OCI-LY1 (cell line): ENCODE measurements at regions not wholly inside any gene's neighbourhood (a gene's known extent, or its start where the extent isn't known, plus 50 kb on each side); places are given as distances from the start of the nearest gene placed in this dataset.

Experiments used
- H2AFZ ChIP-seq: fragments of 200-600 bp; sonication (generic), shearing (Covaris generic); 2 replicates; pipeline ENCODE4 v1.6.0; 2014; ENCODE audit warnings: antibody characterized with exemption, mild to moderate bottlenecking, low read length
- H3F3A ChIP-seq: fragments of 200-600 bp; sonication (generic), shearing (Covaris generic); 2 replicates; pipeline ENCODE4 v1.6.0; 2014; ENCODE audit warnings: mild to moderate bottlenecking, antibody characterized with exemption, low read length, moderate library complexity; ENCODE audit not compliant: insufficient read depth
- H3K27ac ChIP-seq: fragments of 200-600 bp; sonication (generic); 2 replicates; pipeline ENCODE4 v1.5.1; 2014; ENCODE audit warnings: low read length, mixed run types, mild to moderate bottlenecking, low read depth; ENCODE audit not compliant: poor library complexity, severe bottlenecking
- H3K27me3 ChIP-seq: fragments of 200-600 bp; sonication (generic); 2 replicates; pipeline ENCODE4 v1.6.0; 2014; ENCODE audit warnings: antibody characterized with exemption, mild to moderate bottlenecking, low read length, moderate library complexity; ENCODE audit not compliant: insufficient read depth
- H3K36me3 ChIP-seq: fragments of 200-600 bp; sonication (generic); 2 replicates; pipeline ENCODE4 v1.6.1; 2014; ENCODE audit warnings: mild to moderate bottlenecking, antibody characterized with exemption, low read length, moderate library complexity, mixed read lengths; ENCODE audit not compliant: insufficient read depth
- H3K4me1 ChIP-seq: fragments of 200-600 bp; sonication (generic); 2 replicates; pipeline ENCODE4 v1.5.1; 2014; ENCODE audit warnings: mild to moderate bottlenecking, low read length, moderate library complexity; ENCODE audit not compliant: insufficient read depth, severe bottlenecking
- H3K4me2 ChIP-seq: fragments of 200-600 bp; sonication (generic), shearing (Covaris generic); 2 replicates; pipeline ENCODE4 v1.6.1; 2014; ENCODE audit warnings: low read length
- H3K4me3 ChIP-seq: fragments of 200-600 bp; sonication (generic); 2 replicates; pipeline ENCODE4 v1.5.1; 2014; ENCODE audit warnings: low read length, low read depth, mild to moderate bottlenecking, mixed read lengths; ENCODE audit not compliant: poor library complexity, severe bottlenecking
- H3K79me2 ChIP-seq: fragments of 200-600 bp; shearing (Covaris generic); 2 replicates; pipeline ENCODE4 v1.6.1; 2016; ENCODE audit warnings: mixed run types, low read length, mixed read lengths; ENCODE audit not compliant: insufficient read depth
- H3K9ac ChIP-seq: fragments of 200-600 bp; sonication (generic), shearing (Covaris generic); 2 replicates; pipeline ENCODE4 v1.6.1; 2014; ENCODE audit warnings: mild to moderate bottlenecking, low read length, mixed read lengths
- H3K9me2 ChIP-seq: fragments of 200-600 bp; sonication (generic), shearing (Covaris generic); 2 replicates; pipeline ENCODE4 v1.6.1; 2014; ENCODE audit warnings: low read depth, mild to moderate bottlenecking, low read length, mixed read lengths
- H3K9me3 ChIP-seq: fragments of 200-600 bp; shearing (Covaris generic); 2 replicates; pipeline ENCODE4 v1.6.1; 2014; ENCODE audit warnings: low read length, mixed read lengths
- H4K20me1 ChIP-seq: fragments of 200-600 bp; sonication (generic), shearing (Covaris generic); 2 replicates; pipeline ENCODE4 v1.6.0; 2016; ENCODE audit warnings: mild to moderate bottlenecking, low read length; ENCODE audit not compliant: insufficient read depth
- EZH2 ChIP-seq: fragments of 200-600 bp; sonication (generic), shearing (Covaris generic); IDR thresholded peaks from 2 replicates; pipeline ENCODE4 v1.8.0; 2017; ENCODE audit warnings: borderline replicate concordance, mixed run types, mild to moderate bottlenecking, antibody characterized with exemption, low read length, moderate library complexity, mixed read lengths
- TF ChIP-seq, protein P1 (sequence below): fragments of 200-600 bp; sonication (generic), shearing (Covaris generic); IDR thresholded peaks from 2 replicates; pipeline ENCODE4 v1.5.1; 2017; ENCODE audit warnings: mild to moderate bottlenecking, antibody characterized with exemption, low read length, moderate library complexity, mixed read lengths

DNA sequence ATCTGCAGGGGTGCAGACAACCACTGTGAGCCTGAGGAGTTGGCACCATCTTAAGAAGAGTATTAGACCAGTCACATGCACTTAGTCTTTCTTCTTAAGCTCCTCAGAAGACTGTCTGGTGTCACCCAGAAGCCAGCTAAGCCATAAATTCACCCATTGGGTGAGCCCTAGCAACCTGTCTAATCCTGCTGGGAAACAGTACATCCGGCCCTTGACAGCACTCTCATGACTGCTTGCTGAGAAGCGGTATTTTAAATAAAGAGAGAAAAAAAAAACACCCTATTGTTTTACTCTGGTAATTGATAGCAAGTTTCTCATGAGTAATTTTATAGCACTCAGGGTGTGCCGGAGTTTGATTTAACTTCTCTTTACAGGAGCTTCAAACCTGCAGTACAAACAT is 134.7 kb downstream of the SOX9 start:
- TF ChIP-seq EZH2: no peak
- TF ChIP-seq, protein P1, sequence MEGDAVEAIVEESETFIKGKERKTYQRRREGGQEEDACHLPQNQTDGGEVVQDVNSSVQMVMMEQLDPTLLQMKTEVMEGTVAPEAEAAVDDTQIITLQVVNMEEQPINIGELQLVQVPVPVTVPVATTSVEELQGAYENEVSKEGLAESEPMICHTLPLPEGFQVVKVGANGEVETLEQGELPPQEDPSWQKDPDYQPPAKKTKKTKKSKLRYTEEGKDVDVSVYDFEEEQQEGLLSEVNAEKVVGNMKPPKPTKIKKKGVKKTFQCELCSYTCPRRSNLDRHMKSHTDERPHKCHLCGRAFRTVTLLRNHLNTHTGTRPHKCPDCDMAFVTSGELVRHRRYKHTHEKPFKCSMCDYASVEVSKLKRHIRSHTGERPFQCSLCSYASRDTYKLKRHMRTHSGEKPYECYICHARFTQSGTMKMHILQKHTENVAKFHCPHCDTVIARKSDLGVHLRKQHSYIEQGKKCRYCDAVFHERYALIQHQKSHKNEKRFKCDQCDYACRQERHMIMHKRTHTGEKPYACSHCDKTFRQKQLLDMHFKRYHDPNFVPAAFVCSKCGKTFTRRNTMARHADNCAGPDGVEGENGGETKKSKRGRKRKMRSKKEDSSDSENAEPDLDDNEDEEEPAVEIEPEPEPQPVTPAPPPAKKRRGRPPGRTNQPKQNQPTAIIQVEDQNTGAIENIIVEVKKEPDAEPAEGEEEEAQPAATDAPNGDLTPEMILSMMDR: no peak
- Histone ChIP-seq H3K27me3 (no peaks in the 10 kb centered on the region), H3K9me3 (no peaks in the 10 kb centered on the region), H2AFZ (no peak overlapping the region), H3K36me3 (no peaks in the 10 kb centered on the region), H3K4me2 (no peak overlapping the region), H3F3A (no peaks in the 10 kb centered on the region), H4K20me1 (no peaks in the 10 kb centered on the region), H3K9me2 (no peaks in the 10 kb centered on the region), H3K4me3 (no peak overlapping the region), H3K27ac (no peak overlapping the region), H3K9ac (no peak overlapping the region), H3K79me2 (no peaks in the 10 kb centered on the region), H3K4me1 (no peaks in the 10 kb centered on the region)

DNA sequence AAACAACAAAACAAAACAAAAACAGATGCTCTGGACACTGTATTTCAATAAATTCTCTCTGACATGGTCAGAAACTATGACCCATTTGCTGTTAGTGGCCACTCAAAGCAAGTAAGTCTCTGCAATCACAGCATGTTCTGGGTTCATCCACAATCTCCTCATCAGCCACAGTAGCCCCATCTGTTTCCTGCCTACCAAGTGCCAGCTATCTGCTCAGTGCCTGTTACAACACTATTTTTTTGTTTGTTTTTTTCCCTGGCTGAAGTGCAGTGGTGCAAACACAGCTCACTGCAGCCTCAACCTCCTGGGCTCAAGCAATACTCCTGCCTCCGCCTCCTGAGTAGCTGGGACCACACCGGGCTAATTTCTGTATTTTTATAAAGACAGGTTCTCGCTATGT is 137.9 kb downstream of the SOX9 start:
- TF ChIP-seq, protein P1: no peak
- no peak for TF ChIP-seq EZH2

DNA sequence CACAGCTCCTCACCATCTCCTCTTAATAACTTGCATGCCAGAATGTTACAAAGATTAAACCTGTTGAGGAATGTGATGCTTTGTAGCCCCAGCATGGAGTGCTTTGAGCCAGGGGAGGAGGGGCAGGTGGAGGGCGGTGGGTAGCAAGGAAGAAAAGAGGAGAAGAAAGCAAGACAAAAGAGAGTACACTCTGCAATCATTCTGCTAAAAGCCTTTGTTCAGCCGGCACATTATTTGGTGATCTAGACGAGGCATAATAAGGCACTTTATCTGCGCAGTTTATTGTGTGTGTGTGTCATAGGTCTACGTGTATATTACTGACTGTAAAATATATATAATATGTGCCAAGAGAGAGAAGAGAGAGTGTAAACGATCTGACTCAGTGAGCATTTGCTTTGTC is 139.1 kb downstream of the SOX9 start:
- H3K9me3 ChIP-seq: no peaks in the 10 kb centered on the region
- no peak overlapping the region for H3K27ac ChIP-seq
- H3K4me3 ChIP-seq: no peak overlapping the region
- no peak overlapping the region for H3K4me2 ChIP-seq
- no peak overlapping the region for H3K9ac ChIP-seq
- no peak for TF ChIP-seq EZH2
- TF ChIP-seq, protein P1: no peak
- no peaks in the 10 kb centered on the region for H3K9me2 ChIP-seq
- H4K20me1 ChIP-seq: no peaks in the 10 kb centered on the region
- H3F3A ChIP-seq: no peaks in the 10 kb centered on the region
- H3K36me3 ChIP-seq: no peaks in the 10 kb centered on the region
- H3K4me1 ChIP-seq: no peaks in the 10 kb centered on the region
- no peaks in the 10 kb centered on the region for H3K79me2 ChIP-seq
- H2AFZ ChIP-seq: no peak overlapping the region
- H3K27me3 ChIP-seq: no peaks in the 10 kb centered on the region

More for the DNA sequence above, 137.9 kb downstream of the SOX9 start:
- Histone ChIP-seq H3K9me3 (no peaks in the 10 kb centered on the region), H3F3A (no peaks in the 10 kb centered on the region), H3K4me2 (no peak overlapping the region), H3K36me3 (no peaks in the 10 kb centered on the region), H3K9ac (no peak overlapping the region), H3K4me1 (no peaks in the 10 kb centered on the region), H3K79me2 (no peaks in the 10 kb centered on the region), H4K20me1 (no peaks in the 10 kb centered on the region), H3K4me3 (no peak overlapping the region), H3K27ac (no peak overlapping the region), H3K27me3 (no peaks in the 10 kb centered on the region), H3K9me2 (no peaks in the 10 kb centered on the region), H2AFZ (no peak overlapping the region)
